Mesodermal cell (in vitro differentiated cells): ENCODE measurements at regions not wholly inside any gene's neighbourhood (a gene's known extent, or its start where the extent isn't known, plus 50 kb on each side); places are given as distances from the start of the nearest gene placed in this dataset.
A peak's percentile ranks its signal among the peaks of the same experiment; 100 is the strongest.

ENCODE experiments used
- H3K27ac ChIP-seq: 2 replicates; pipeline ENCODE4 v1.7.0; 2013; ENCODE audit warnings: mild to moderate bottlenecking, low read depth, low read length, moderate library complexity; ENCODE audit not compliant: severe bottlenecking
- H3K36me3 ChIP-seq: 2 replicates; pipeline ENCODE4 v1.7.1; 2013; ENCODE audit warnings: mild to moderate bottlenecking, low read length, moderate library complexity; ENCODE audit not compliant: control insufficient read depth, insufficient read depth
- H3K4me1 ChIP-seq: one replicate; pipeline ENCODE4 v1.7.1; 2013; ENCODE audit warnings: mild to moderate bottlenecking, low read length; ENCODE audit not compliant: insufficient read depth, control insufficient read depth, poor library complexity, severe bottlenecking
- H3K4me3 ChIP-seq: 2 replicates; pipeline ENCODE4 v1.7.0; 2013; ENCODE audit warnings: low read length, control low read depth, mild to moderate bottlenecking; ENCODE audit not compliant: insufficient read depth, poor library complexity, severe bottlenecking; ENCODE audit errors: extremely low read depth
- H3K9me3 ChIP-seq: 2 replicates; pipeline ENCODE4 v1.7.1; 2013; ENCODE audit warnings: mild to moderate bottlenecking, low read length, moderate library complexity; ENCODE audit not compliant: control insufficient read depth
- WGBS, 2 experiments: methylation state at CpG; one replicate each; pipeline ENCODE4 v1.1.5; 2013; ENCODE audit warnings: missing lambda C conversion rate in 2 of 2; ENCODE audit not compliant: insufficient coverage in 2 of 2; 5-methylcytosine and 5-hydroxymethylcytosine counted together

DNA sequence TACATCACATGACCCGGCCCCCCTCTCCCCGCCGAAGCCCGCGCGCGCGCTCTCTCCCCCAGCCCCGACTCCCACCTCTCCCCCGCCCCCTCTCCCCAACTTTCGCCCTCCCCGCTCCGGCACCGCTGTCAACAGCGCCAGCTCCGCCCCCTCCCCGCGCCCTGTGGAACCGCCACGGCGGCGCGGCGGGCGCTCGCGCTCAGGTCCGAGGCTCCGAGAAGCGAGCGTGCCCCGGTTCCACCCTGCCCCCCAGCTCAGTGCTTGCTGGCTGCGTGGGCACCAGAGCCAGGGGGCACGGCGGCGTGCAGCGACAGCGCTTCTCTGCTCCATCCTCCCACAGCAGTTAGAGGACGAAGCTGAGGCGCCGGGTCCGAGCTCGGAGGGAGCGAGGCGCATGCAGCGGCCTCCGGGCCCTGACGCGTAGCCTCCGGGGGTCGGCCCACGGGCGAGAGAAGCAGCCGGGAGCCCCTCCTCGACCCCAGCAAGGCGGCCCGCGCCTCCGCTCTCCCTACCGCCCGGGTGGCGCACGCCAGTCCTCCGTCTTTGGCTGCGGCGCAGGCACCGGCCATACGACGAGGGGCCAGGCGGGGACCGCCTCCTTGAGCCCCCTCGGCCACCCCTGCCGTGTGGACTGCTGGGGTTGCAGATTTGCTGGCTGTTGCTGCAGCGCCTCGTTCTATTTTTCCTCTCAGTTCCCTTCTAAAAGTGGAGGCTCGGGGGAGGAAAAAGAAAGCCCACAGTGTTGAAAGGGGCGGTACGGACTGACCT lies 109.5 kb downstream of the KCNRG start:
- Histone ChIP-seq H3K4me3 (peak overlapping the region; percentile 68), H3K27ac (peak overlapping the region; percentile 83)
- WGBS, 2 experiments = 0% methylated on average over 42 to 65 of the region's 78 CpGs

DNA sequence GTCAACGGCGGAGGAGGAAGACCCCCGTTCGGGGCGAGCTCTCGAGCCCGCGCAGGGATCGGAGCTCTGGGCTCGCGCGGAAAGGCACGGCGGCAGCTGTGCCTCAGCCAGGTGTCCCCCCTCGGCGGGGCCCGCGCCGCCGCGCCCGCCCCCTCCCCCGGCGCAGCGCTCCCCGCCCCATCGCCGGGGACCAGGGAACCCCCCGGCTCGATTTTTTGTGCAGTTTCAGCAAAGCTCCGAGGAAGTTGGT lies 110.0 kb downstream of the KCNRG start:
- Histone ChIP-seq H3K9me3 (no peaks in the 10 kb centered on the region), H3K27ac (peak overlapping the region; percentile 83), H3K4me1 (peaks cover 26% of the 10 kb centered on the region), H3K4me3 (peak overlapping the region; percentile 68), H3K36me3 (no peaks in the 10 kb centered on the region)
- WGBS, 2 experiments = 1% methylated on average over 21 to 22 of the region's 31 CpGs

More for the DNA sequence above, 109.5 kb downstream of the KCNRG start:
- no peaks in the 10 kb centered on the region for H3K36me3 ChIP-seq
- H3K4me1 ChIP-seq = peaks cover 24% of the 10 kb centered on the region
- H3K9me3 ChIP-seq = no peaks in the 10 kb centered on the region

DNA sequence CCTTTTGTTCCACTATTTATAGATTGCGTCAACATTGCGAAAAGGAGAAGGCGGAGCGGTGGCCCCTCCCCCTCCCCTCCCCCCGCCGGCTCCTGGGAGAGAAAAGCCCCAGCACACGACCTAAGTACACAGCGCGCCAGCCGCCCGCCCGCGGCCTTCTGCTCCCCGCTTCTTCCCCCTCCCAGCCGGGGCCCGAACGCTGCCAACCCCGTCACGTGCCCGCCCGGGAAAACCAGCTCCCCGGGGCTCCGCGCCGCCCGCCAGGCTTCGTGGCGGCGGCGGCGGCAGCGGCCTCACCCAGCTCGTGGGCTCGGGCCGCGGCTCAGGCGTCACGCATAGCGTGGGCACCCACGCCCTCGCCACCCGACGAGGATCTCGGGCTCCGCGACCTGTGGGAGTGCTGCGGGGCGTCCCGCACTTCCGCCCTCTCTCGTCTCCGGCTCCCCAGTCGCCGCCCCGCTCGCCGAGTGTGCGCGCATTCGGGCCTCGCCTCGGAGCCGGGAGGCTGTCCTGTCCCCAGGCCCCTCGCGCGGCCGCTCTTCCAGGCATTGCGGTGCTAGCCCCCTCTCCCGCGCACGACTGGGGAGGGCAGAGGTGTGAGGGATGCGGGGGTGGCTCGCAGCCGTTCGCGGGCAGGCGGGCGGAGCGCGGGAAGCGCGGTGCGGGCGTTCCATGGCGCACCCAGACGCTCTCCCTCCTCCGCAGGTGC lies 110.5 kb downstream of the KCNRG start:
- peak overlapping the region; percentile 68 for H3K4me3 ChIP-seq
- H3K27ac ChIP-seq = peak overlapping the region; percentile 83
- WGBS, 2 experiments = 0 to 1% methylated on average over 58 to 69 of the region's 87 CpGs
- peaks cover 26% of the 10 kb centered on the region for H3K4me1 ChIP-seq
- H3K36me3 ChIP-seq = no peaks in the 10 kb centered on the region
- H3K9me3 ChIP-seq = no peaks in the 10 kb centered on the region

DNA sequence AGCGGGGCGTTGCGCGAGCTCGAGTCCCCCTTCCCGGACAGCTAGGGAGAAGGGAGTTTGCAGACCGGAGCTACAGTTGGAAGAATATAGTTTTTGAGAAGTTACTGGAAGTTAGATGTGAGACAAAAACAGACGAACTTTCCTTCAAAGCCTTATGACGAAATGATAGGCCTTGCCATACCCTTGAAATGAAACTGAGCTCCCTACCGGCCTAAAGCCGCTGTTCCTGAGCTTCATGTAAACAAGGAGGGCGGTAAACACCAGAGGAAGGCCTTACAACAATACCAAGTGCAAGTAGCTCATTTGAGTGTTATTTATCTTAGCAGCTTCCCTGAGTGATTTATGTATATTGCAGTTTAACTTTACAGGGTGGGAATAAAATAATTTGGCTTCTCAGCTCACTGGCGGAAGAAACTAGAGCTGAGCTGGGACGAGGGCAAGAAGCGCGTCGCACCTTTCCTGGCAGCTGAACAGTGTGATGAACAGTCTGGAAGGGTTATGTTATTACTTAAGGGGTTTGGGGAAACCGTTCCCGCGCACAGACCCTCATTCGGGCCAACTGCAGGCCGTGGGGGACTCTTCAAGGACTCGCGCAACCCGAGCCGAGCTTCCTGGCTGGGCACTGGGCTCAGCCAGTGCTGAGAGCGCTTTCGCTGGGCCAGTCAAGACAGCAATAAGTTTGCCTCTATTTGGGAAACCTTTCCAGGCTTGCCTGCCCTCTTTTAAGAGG lies 111.2 kb downstream of the KCNRG start:
- 3 to 6% methylated on average over 19 to 21 of the region's 28 CpGs for WGBS, 2 experiments
- H3K36me3 ChIP-seq = no peaks in the 10 kb centered on the region
- no peak overlapping the region for H3K27ac ChIP-seq
- H3K4me1 ChIP-seq = peaks cover 32% of the 10 kb centered on the region
- H3K4me3 ChIP-seq = peak overlapping the region; percentile 68
- H3K9me3 ChIP-seq = no peaks in the 10 kb centered on the region

DNA sequence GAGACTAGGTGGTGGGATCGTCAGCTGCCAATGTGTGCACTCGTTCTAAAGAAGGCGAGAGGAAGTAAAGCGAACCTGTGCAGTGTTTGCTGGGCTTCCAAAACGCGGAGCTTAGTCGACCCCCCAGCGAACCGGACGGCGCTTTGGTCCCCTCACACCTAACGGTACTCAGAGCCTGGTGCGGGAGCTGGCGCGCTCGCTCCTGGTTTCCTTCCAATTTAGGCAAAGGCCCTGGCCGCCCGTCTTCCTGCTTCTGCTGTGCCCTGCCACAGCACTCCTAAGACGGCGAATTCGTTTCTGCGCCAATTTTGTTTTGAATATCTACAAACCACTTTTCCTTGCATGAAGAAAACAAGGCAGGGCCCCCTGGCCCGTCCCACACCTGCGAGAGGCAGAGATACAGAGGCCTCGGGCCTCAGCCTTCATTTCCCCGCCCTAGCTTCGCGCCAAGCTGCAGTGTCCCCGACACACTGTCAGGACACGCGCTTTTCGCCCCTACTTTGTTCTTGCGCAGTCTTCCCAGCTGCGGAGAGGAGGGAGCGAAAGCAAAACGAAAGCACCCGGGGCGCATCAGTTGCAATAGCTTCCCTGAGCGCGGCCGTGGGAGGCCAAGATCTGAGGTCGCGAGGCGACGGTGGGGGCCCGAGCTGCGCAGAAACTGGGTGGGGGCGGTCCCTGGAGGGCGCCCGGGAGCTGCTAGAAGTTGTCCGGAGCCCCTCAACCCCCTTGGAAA lies 111.9 kb downstream of the KCNRG start:
- peaks cover 32% of the 10 kb centered on the region for H3K4me1 ChIP-seq
- WGBS, 2 experiments = 1 to 2% methylated on average over 38 to 50 of the region's 51 CpGs

DNA sequence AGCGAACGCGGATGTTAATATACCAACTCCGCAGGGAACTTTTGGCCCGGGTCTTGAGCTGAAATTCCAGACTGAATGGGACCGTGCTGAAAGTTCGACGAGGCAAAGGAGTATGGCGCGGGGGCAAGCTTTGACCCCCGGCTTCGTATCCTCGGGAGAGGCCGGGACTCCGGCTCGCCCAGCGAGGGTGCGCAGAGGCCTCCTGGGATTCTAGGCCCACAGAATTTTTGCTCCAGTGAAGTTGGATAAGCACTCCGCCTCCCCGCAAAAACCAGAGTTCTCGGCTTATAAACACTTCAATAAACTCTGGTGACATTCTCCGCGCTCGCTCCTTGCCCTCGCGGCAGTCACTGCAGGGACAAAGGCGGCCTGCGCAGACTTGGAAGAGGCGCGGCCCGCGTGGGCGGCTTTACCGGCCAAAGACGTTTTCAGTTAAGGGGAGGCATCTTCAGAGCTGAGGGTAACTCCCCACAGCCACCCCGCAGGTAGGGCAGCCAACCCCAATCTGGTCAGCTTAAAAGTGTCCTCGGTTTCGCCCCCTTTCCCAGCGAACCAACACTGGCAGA lies 112.6 kb downstream of the KCNRG start:
- Histone ChIP-seq H3K4me3 (peak overlapping the region; percentile 68), H3K9me3 (no peaks in the 10 kb centered on the region), H3K4me1 (peaks cover 36% of the 10 kb centered on the region), H3K27ac (no peak overlapping the region), H3K36me3 (no peaks in the 10 kb centered on the region)
- 0 to 1% methylated on average over 28 to 39 of the region's 39 CpGs for WGBS, 2 experiments

More for the DNA sequence above, 111.9 kb downstream of the KCNRG start:
- Histone ChIP-seq H3K9me3 (no peaks in the 10 kb centered on the region), H3K4me3 (peak overlapping the region; percentile 68), H3K36me3 (no peaks in the 10 kb centered on the region), H3K27ac (no peak overlapping the region)

DNA sequence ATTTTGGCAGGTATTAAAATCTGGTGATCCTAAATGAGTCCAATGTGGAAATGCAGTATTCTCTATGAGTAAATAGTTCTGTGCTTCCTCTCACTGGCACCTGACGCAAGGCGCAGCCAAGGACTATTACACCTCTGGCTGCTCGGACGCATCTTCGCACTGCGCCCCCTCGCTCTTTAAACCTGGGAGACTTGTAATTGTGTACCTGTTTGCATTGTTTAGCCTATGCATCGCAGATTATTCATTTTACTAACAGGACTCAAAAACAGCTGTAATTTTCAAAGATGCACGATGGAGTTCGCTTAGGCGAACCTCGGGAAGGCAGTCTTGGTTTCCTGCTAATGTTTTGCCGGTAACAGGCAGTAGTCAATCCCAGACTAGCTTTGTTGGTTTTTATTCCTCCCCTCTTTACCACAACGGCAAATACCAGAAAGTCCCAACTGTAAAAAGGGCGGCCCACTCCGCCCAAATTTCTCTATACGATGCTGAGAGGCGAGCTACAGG lies 113.2 kb downstream of the KCNRG start:
- Histone ChIP-seq H3K4me1 (peaks cover 35% of the 10 kb centered on the region), H3K9me3 (no peaks in the 10 kb centered on the region), H3K27ac (no peak overlapping the region), H3K36me3 (no peaks in the 10 kb centered on the region), H3K4me3 (no peak overlapping the region)
- WGBS, 2 experiments = 4 to 5% methylated on average over 11 to 14 of the region's 18 CpGs

DNA sequence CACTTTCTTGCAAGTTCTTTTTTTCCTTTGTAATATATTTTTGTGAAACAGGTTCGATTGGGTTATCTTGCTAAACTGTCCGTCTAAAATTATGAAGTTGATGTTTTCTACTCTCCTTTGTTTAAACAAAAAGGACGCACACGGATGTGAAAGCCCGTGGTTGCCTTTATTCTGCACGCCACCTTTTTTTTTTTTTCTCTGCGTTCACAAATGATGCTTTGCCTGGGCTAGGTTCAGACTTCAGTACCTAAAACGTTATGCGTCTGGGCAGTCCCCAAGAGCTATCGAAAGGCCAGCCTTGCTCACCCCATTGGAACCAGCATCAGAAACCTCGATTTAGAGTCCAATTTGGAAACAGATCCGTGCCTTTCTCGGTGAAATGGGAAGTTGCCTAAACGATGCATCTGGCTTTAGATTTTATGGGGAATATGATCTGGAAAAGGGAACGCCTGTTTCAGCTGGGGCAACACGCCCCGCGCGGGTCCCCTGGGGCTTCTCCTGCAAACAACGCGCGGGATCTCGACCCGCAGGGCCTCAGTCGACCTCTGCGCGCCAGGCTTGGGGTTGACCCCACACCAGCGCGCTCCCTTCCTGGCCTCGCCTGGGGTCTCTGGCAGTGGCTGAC lies 113.9 kb downstream of the KCNRG start:
- Histone ChIP-seq H3K4me3 (no peak overlapping the region), H3K4me1 (peaks cover 34% of the 10 kb centered on the region), H3K27ac (no peak overlapping the region), H3K9me3 (no peaks in the 10 kb centered on the region), H3K36me3 (no peaks in the 10 kb centered on the region)
- WGBS, 2 experiments = 1 to 2% methylated on average over 26 to 28 of the region's 30 CpGs

DNA sequence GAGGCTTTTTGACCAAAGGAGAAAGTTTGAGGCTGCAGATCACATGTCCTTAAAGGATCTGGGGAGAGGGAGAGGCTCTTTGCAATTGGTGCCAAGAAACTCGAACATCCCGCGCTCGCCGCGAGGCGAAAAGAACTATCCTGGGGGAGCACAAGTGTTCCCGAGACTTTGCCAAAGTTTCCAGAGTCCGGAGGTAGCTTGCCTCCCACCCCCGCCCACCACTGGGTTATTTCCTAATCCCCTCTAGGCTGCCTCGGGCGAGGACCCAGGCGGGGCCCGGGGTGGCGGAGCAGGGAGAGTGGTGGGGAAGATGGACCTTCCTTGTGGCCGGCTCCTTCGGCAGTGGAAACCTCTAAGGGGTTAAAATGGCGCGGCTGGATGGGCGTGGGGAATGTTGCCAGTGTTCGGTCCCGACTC lies 114.5 kb downstream of the KCNRG start:
- Histone ChIP-seq H3K36me3 (no peaks in the 10 kb centered on the region), H3K4me3 (peak overlapping the region; percentile 28), H3K4me1 (peaks cover 34% of the 10 kb centered on the region), H3K9me3 (no peaks in the 10 kb centered on the region), H3K27ac (no peak overlapping the region)
- WGBS, 2 experiments = 0 to 3% methylated on average over 15 to 18 of the region's 22 CpGs
